ENCODE measurements at regions not wholly inside any gene's neighbourhood (a gene's known extent, or its start where the extent isn't known, plus 50 kb on each side); places are given as distances from the start of the nearest gene placed in this dataset.

DNA sequence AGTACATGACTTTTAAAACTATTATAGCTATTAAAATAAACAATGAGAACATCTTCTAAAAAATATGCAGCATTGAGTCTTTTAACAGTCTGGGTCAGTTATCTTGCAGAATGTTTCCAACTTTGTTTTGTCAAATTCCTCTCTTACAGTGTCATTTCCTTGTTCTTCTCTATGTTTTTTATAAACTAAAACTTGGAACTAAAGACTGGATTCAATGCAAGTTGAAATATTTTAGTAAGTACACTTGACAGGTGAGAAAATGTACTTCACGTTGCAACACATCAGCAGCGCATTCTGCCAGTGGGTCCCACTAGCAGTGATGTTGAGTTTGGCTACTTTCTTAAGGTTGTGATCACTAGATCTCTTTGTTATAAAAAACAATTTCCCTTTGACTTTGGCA, 1407.6 kb upstream of the RAG2 start:
- H3K27me3 Mint-ChIP-seq (ENCODE audit: low read depth) = peaks cover 8% of the 10 kb centered on the region; the same call in 1 of the 2 replicates
- ATAC-seq (no peak), DNase-seq (ENCODE audit: low spot score) (no peak)
- peaks cover 54% of the 10 kb centered on the region for H3K36me3 Mint-ChIP-seq
- no peak overlapping the region for H3K4me3 Mint-ChIP-seq
- ChIA-PET POLR2A (no interaction called here), CTCF (no interaction called here)
- no peaks in the 10 kb centered on the region for H3K4me1 Mint-ChIP-seq
- H3K9me3 Mint-ChIP-seq = peaks cover 73% of the 10 kb centered on the region
- H3K27ac Mint-ChIP-seq = no peak overlapping the region
- TF ChIP-seq ZNF232 (CRISPR knock-in tag; IDR thresholded peaks at IDR 0.05) = no peak
- no peak for TF ChIP-seq OVOL2 (CRISPR knock-in tag; IDR thresholded peaks at IDR 0.05; ENCODE audit: borderline replicate concordance)
- TF ChIP-seq SMAD4 (CRISPR knock-in tag; IDR thresholded peaks at IDR 0.05) = no peak
- TF ChIP-seq, protein P1, sequence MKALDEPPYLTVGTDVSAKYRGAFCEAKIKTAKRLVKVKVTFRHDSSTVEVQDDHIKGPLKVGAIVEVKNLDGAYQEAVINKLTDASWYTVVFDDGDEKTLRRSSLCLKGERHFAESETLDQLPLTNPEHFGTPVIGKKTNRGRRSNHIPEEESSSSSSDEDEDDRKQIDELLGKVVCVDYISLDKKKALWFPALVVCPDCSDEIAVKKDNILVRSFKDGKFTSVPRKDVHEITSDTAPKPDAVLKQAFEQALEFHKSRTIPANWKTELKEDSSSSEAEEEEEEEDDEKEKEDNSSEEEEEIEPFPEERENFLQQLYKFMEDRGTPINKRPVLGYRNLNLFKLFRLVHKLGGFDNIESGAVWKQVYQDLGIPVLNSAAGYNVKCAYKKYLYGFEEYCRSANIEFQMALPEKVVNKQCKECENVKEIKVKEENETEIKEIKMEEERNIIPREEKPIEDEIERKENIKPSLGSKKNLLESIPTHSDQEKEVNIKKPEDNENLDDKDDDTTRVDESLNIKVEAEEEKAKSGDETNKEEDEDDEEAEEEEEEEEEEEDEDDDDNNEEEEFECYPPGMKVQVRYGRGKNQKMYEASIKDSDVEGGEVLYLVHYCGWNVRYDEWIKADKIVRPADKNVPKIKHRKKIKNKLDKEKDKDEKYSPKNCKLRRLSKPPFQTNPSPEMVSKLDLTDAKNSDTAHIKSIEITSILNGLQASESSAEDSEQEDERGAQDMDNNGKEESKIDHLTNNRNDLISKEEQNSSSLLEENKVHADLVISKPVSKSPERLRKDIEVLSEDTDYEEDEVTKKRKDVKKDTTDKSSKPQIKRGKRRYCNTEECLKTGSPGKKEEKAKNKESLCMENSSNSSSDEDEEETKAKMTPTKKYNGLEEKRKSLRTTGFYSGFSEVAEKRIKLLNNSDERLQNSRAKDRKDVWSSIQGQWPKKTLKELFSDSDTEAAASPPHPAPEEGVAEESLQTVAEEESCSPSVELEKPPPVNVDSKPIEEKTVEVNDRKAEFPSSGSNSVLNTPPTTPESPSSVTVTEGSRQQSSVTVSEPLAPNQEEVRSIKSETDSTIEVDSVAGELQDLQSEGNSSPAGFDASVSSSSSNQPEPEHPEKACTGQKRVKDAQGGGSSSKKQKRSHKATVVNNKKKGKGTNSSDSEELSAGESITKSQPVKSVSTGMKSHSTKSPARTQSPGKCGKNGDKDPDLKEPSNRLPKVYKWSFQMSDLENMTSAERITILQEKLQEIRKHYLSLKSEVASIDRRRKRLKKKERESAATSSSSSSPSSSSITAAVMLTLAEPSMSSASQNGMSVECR (CRISPR knock-in tag; IDR thresholded peaks at IDR 0.05; ENCODE audit: borderline replicate concordance) = no peak
- TF ChIP-seq SP1 (CRISPR knock-in tag; conservative IDR thresholded peaks at IDR 0.05) = no peak
- no peak for TF ChIP-seq GRHL2 (CRISPR knock-in tag; IDR thresholded peaks at IDR 0.05; ENCODE audit: insufficient replicate concordance, severe bottlenecking)
- TF ChIP-seq, protein P2, sequence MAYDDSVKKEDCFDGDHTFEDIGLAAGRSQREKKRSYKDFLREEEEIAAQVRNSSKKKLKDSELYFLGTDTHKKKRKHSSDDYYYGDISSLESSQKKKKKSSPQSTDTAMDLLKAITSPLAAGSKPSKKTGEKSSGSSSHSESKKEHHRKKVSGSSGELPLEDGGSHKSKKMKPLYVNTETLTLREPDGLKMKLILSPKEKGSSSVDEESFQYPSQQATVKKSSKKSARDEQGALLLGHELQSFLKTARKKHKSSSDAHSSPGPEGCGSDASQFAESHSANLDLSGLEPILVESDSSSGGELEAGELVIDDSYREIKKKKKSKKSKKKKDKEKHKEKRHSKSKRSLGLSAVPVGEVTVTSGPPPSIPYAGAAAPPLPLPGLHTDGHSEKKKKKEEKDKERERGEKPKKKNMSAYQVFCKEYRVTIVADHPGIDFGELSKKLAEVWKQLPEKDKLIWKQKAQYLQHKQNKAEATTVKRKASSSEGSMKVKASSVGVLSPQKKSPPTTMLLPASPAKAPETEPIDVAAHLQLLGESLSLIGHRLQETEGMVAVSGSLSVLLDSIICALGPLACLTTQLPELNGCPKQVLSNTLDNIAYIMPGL (CRISPR knock-in tag; IDR thresholded peaks at IDR 0.05) = no peak
- no peak for TF ChIP-seq SMAD3 (CRISPR knock-in tag; IDR thresholded peaks at IDR 0.05; ENCODE audit: borderline replicate concordance)
- TF ChIP-seq JUN (CRISPR knock-in tag; IDR thresholded peaks at IDR 0.05) = no peak
- TF ChIP-seq ZNF416 (CRISPR knock-in tag; IDR thresholded peaks at IDR 0.05) = no peak
- TF ChIP-seq, protein P3, sequence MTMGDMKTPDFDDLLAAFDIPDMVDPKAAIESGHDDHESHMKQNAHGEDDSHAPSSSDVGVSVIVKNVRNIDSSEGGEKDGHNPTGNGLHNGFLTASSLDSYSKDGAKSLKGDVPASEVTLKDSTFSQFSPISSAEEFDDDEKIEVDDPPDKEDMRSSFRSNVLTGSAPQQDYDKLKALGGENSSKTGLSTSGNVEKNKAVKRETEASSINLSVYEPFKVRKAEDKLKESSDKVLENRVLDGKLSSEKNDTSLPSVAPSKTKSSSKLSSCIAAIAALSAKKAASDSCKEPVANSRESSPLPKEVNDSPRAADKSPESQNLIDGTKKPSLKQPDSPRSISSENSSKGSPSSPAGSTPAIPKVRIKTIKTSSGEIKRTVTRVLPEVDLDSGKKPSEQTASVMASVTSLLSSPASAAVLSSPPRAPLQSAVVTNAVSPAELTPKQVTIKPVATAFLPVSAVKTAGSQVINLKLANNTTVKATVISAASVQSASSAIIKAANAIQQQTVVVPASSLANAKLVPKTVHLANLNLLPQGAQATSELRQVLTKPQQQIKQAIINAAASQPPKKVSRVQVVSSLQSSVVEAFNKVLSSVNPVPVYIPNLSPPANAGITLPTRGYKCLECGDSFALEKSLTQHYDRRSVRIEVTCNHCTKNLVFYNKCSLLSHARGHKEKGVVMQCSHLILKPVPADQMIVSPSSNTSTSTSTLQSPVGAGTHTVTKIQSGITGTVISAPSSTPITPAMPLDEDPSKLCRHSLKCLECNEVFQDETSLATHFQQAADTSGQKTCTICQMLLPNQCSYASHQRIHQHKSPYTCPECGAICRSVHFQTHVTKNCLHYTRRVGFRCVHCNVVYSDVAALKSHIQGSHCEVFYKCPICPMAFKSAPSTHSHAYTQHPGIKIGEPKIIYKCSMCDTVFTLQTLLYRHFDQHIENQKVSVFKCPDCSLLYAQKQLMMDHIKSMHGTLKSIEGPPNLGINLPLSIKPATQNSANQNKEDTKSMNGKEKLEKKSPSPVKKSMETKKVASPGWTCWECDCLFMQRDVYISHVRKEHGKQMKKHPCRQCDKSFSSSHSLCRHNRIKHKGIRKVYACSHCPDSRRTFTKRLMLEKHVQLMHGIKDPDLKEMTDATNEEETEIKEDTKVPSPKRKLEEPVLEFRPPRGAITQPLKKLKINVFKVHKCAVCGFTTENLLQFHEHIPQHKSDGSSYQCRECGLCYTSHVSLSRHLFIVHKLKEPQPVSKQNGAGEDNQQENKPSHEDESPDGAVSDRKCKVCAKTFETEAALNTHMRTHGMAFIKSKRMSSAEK (CRISPR knock-in tag; IDR thresholded peaks at IDR 0.05; ENCODE audit: borderline replicate concordance) = no peak
- TF ChIP-seq ZNF121 (CRISPR knock-in tag; IDR thresholded peaks at IDR 0.05) = no peak
- TF ChIP-seq, protein P4, sequence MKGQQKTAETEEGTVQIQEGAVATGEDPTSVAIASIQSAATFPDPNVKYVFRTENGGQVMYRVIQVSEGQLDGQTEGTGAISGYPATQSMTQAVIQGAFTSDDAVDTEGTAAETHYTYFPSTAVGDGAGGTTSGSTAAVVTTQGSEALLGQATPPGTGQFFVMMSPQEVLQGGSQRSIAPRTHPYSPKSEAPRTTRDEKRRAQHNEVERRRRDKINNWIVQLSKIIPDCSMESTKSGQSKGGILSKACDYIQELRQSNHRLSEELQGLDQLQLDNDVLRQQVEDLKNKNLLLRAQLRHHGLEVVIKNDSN (CRISPR knock-in tag; IDR thresholded peaks at IDR 0.05) = no peak
- no peak for TF ChIP-seq CBFB (CRISPR knock-in tag; IDR thresholded peaks at IDR 0.05; ENCODE audit: low read depth)
- TF ChIP-seq, protein P5, sequence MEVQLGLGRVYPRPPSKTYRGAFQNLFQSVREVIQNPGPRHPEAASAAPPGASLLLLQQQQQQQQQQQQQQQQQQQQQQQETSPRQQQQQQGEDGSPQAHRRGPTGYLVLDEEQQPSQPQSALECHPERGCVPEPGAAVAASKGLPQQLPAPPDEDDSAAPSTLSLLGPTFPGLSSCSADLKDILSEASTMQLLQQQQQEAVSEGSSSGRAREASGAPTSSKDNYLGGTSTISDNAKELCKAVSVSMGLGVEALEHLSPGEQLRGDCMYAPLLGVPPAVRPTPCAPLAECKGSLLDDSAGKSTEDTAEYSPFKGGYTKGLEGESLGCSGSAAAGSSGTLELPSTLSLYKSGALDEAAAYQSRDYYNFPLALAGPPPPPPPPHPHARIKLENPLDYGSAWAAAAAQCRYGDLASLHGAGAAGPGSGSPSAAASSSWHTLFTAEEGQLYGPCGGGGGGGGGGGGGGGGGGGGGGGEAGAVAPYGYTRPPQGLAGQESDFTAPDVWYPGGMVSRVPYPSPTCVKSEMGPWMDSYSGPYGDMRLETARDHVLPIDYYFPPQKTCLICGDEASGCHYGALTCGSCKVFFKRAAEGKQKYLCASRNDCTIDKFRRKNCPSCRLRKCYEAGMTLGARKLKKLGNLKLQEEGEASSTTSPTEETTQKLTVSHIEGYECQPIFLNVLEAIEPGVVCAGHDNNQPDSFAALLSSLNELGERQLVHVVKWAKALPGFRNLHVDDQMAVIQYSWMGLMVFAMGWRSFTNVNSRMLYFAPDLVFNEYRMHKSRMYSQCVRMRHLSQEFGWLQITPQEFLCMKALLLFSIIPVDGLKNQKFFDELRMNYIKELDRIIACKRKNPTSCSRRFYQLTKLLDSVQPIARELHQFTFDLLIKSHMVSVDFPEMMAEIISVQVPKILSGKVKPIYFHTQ (CRISPR knock-in tag; IDR thresholded peaks at IDR 0.05) = no peak
- no peak for TF ChIP-seq PRRX2 (CRISPR knock-in tag; IDR thresholded peaks at IDR 0.05)
- no peak for TF ChIP-seq MXD4 (CRISPR knock-in tag; IDR thresholded peaks at IDR 0.05; ENCODE audit: borderline replicate concordance)
- TF ChIP-seq FOXJ3 (CRISPR knock-in tag; IDR thresholded peaks at IDR 0.05; ENCODE audit: borderline replicate concordance) = no peak
- TF ChIP-seq, protein P6, sequence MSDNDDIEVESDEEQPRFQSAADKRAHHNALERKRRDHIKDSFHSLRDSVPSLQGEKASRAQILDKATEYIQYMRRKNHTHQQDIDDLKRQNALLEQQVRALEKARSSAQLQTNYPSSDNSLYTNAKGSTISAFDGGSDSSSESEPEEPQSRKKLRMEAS (CRISPR knock-in tag; IDR thresholded peaks at IDR 0.05) = no peak

Data from WTC11 (cell line).